GM23248 (cell line): ENCODE measurements at regions not wholly inside any gene's neighbourhood (a gene's known extent, or its start where the extent isn't known, plus 50 kb on each side); places are given as distances from the start of the nearest gene placed in this dataset.

ENCODE experiments used
- EZH2 ChIP-seq: fragments of 200-600 bp; sonication (generic); IDR thresholded peaks from 2 replicates; pipeline ENCODE4 v1.6.1; 2018; ENCODE audit warnings: antibody characterized with exemption, mild to moderate bottlenecking; ENCODE audit not compliant: insufficient read depth, poor library complexity, severe bottlenecking
- EZH2phosphoT487 ChIP-seq: fragments of 200-600 bp; sonication (generic); IDR thresholded peaks from 2 replicates; pipeline ENCODE4 v1.6.1; 2018; ENCODE audit warnings: antibody characterized with exemption, moderate library complexity, mild to moderate bottlenecking, low read depth; ENCODE audit not compliant: insufficient read depth

DNA sequence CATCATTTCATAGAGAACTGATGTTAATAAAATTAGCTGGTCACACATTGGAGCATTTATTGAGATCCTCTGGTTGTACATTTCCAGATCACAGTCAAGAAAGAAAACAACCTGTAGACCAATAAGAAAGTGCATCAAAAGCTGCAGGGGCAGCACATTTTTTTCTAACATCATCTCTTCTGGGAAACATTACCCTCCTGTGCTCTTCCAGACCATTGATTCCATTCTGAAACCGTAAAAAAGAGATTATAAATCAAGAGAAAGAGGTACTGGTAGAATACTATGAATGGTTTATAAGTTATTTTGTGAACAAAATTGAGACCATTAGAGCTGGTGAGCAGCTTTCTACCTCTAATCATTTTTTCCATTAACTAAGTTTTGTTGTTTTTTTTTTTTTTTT is 1548.2 kb upstream of the CELF4 start:
- no peak for TF ChIP-seq EZH2
- TF ChIP-seq EZH2phosphoT487 = no peak
